SJCRH30 (cell line): ENCODE measurements at regions not wholly inside any gene's neighbourhood (a gene's known extent, or its start where the extent isn't known, plus 50 kb on each side); places are given as distances from the start of the nearest gene placed in this dataset.

ENCODE experiments used
- DNase-seq, 2 experiments: peaks; one replicate each; pipeline ENCODE4 v3.0.0-alpha.2; 2015 to 2020
- H3K27ac ChIP-seq: fragments of 250-450 bp; sonication (Bioruptor Pico); 2 replicates; pipeline ENCODE4 v1.5.1; 2020; ENCODE audit warnings: mild to moderate bottlenecking, moderate library complexity
- H3K27me3 ChIP-seq: fragments of 250-450 bp; sonication (Bioruptor Pico); 2 replicates; pipeline ENCODE4 v1.5.1; 2020; ENCODE audit warnings: mild to moderate bottlenecking, moderate library complexity
- H3K36me3 ChIP-seq: fragments of 250-450 bp; sonication (Bioruptor Pico); 2 replicates; pipeline ENCODE4 v1.5.1; 2020; ENCODE audit warnings: mild to moderate bottlenecking, moderate library complexity
- H3K4me1 ChIP-seq: fragments of 250-450 bp; sonication (Bioruptor Pico); 2 replicates; pipeline ENCODE4 v1.5.1; 2020; ENCODE audit warnings: mild to moderate bottlenecking, moderate library complexity
- H3K4me3 ChIP-seq: fragments of 250-450 bp; sonication (Bioruptor Pico); 2 replicates; pipeline ENCODE4 v1.5.1; 2020; ENCODE audit warnings: mild to moderate bottlenecking, moderate library complexity
- H3K9me3 ChIP-seq: fragments of 250-450 bp; sonication (Bioruptor Pico); replicated peaks from 2 replicates; pipeline ENCODE4 v1.5.1; 2020; ENCODE audit warnings: mild to moderate bottlenecking, moderate library complexity

DNA sequence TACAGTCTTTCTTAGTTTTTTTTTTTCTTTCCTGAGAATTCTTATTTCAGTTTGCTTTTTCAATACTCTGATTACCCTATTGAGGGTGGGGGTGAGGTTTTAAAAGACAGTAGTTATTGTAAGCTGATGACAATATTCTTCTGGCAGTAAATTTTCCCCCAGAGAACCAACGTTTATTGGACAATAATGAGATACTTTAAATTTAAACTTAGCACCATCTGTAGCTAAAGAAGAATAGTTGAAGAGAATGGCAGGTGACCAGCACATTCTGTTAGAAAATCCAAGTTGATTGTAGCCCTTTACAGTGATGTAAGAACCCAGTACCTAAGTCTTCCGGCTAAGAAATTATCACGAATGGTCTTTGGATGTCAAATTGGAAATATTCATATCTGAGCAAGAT is 364.6 kb upstream of the LYPLAL1 start:
- Histone ChIP-seq H3K4me3 (no peak overlapping the region), H3K9me3 (no peaks in the 10 kb centered on the region), H3K27me3 (no peaks in the 10 kb centered on the region), H3K36me3 (no peaks in the 10 kb centered on the region), H3K27ac (no peak overlapping the region), H3K4me1 (no peaks in the 10 kb centered on the region)
- no peak for DNase-seq

DNA sequence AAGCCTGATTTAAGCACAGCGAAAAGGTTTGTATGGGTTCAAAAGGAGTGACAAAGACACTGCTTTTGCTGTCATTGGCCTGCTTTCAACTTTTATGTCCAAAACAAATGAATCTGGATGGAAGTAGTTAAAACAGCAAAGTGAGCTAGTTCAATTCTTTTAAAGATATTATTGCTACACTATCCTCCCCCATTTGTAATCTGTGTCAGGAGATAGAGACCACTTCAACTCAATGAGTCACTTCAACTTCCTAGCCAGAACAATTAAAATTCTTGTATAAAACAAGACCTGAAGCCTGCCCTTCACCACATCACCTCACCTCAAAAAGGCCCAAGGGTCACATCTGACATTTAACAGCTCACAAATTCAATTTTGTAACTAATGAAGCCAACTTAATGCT is 364.1 kb upstream of the LYPLAL1 start:
- no peak for DNase-seq
- Histone ChIP-seq H3K36me3 (no peaks in the 10 kb centered on the region), H3K27me3 (no peaks in the 10 kb centered on the region), H3K27ac (no peak overlapping the region), H3K9me3 (no peaks in the 10 kb centered on the region), H3K4me1 (no peaks in the 10 kb centered on the region), H3K4me3 (no peak overlapping the region)

DNA sequence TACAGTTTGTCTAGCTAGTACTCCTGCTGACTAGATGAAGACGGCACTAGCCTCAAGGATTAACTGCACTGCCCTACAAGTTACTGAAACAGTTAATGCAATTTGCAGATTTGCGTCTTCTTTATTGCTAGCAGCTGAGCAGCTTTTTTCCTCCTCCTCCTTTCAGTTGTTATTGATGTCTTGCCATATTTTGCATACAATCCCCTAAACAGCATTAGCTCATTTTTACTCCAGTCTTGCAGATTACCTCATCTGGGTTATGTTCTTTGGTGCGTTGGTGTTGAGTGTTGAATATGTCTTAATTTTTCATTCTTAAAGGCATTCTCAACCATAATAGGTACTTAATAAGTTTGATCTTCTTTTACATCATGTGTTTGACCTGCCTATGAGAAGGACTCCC is 363.4 kb upstream of the LYPLAL1 start:
- no peak for DNase-seq
- H3K36me3 ChIP-seq, result no peaks in the 10 kb centered on the region
- H3K27ac ChIP-seq, result no peak overlapping the region
- H3K27me3 ChIP-seq, result no peaks in the 10 kb centered on the region
- H3K4me1 ChIP-seq, result no peaks in the 10 kb centered on the region
- no peaks in the 10 kb centered on the region for H3K9me3 ChIP-seq
- no peak overlapping the region for H3K4me3 ChIP-seq

DNA sequence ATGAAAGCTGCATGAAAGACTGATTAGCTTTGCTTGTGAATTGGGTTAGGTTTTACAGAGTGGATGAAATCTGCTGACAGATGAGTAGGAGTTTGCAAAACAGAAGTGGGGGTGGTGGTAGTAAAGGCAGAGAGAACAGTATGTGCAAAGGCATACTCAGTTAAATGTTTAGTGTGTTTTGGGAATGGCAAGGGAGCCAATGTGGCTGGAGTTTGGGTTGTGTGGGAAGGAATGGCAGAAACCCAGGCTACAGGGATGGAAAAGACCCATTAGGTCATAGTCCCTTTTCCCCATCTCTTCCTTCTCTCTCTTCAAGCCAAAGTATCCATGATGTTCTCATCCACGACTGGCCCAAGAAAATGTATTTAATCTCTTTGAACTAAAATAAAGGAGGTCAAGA is 362.2 kb upstream of the LYPLAL1 start:
- no peak for DNase-seq
- Histone ChIP-seq H3K36me3 (no peaks in the 10 kb centered on the region), H3K4me3 (no peak overlapping the region)

DNA sequence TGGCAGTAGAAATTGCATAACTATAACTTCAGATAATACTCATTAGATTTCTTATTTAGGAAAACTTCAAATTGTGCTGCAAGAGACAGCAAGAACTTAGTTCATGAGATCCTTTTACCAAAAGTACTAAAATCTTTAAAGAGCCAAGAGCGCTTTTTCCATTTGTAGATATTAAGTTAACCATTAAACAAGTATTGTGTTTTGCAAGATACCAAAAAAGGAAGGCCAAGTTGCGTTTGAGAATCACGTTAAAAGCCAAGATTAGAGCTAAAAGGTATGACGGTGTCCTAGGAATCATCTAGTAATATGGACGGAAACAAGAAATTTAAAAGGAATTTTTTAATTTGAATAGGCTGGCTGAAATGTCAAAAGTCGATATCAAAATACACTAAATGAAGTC is 361.3 kb upstream of the LYPLAL1 start:
- no peak overlapping the region for H3K27ac ChIP-seq
- no peaks in the 10 kb centered on the region for H3K36me3 ChIP-seq
- H3K27me3 ChIP-seq, result no peaks in the 10 kb centered on the region
- no peaks in the 10 kb centered on the region for H3K4me1 ChIP-seq
- no peak for DNase-seq
- no peaks in the 10 kb centered on the region for H3K9me3 ChIP-seq
- no peak overlapping the region for H3K4me3 ChIP-seq

More for the DNA sequence above, 362.2 kb upstream of the LYPLAL1 start:
- Histone ChIP-seq H3K27me3 (no peaks in the 10 kb centered on the region), H3K9me3 (no peaks in the 10 kb centered on the region), H3K27ac (no peak overlapping the region), H3K4me1 (no peaks in the 10 kb centered on the region)

DNA sequence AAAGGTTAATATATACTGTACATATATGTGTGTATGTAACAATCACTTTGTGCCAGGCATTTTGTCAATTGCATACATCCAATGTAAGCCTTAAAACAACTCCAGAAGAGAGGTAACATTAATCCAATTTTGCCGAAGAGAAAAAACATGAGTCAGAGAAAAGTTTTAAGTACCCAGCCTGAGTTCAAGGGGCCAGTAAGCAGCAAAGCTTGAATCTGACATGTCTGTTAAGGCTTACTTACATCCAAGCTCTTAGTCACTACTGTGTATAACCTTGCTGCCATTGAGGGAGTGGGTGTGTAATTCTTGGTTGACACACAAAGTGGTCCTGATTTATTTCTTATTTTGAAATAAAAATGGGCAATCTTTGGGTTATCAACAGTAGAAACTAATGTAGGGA is 360.4 kb upstream of the LYPLAL1 start:
- DNase-seq, result no peak
- Histone ChIP-seq H3K9me3 (no peaks in the 10 kb centered on the region), H3K27me3 (no peaks in the 10 kb centered on the region), H3K4me1 (no peaks in the 10 kb centered on the region), H3K36me3 (no peaks in the 10 kb centered on the region), H3K4me3 (no peak overlapping the region), H3K27ac (no peak overlapping the region)

DNA sequence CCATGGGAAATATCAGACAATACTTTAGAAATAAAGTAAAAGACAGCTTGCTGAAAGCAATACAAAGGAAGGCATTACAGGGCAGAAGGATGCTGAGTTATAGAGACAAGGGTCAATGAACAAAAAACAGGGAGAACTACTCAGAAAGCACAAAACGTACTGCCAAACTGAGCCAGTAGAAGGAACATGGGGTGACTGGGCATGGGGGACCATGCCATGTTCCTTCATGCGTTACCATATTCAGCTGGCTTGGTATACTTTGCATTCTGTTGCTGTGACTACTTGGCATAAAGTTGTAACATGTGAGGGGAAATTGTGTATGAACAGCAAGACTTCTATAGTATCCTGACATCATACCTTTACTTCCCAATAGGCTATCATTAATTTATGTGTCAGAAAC is 358.6 kb upstream of the LYPLAL1 start:
- DNase-seq, result no peak
- Histone ChIP-seq H3K9me3 (no peaks in the 10 kb centered on the region), H3K4me1 (no peaks in the 10 kb centered on the region), H3K27me3 (no peaks in the 10 kb centered on the region), H3K27ac (no peak overlapping the region), H3K36me3 (no peaks in the 10 kb centered on the region), H3K4me3 (no peak overlapping the region)

DNA sequence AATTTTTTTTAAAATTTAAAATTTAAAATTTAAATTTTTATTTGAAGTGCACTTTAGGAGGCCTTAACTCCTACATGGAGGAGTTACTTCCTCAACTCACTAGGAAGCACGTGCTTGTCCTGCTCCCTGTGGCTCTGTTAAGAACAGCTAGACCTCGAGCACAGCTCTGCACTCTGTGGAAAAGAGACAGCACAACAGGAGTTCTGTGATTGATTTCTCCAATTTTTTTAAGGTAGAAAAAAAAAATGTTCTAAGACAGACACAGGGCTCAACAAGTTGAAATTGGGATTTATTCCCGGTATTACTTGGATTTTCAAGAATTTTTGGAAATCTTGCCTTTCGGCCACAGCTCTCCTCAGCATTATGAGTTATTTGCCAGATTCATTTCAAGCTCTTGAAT is 356.6 kb upstream of the LYPLAL1 start:
- Histone ChIP-seq H3K27ac (no peak overlapping the region), H3K9me3 (no peaks in the 10 kb centered on the region), H3K4me1 (no peaks in the 10 kb centered on the region), H3K27me3 (no peaks in the 10 kb centered on the region), H3K4me3 (no peak overlapping the region), H3K36me3 (no peaks in the 10 kb centered on the region)
- DNase-seq, result no peak

DNA sequence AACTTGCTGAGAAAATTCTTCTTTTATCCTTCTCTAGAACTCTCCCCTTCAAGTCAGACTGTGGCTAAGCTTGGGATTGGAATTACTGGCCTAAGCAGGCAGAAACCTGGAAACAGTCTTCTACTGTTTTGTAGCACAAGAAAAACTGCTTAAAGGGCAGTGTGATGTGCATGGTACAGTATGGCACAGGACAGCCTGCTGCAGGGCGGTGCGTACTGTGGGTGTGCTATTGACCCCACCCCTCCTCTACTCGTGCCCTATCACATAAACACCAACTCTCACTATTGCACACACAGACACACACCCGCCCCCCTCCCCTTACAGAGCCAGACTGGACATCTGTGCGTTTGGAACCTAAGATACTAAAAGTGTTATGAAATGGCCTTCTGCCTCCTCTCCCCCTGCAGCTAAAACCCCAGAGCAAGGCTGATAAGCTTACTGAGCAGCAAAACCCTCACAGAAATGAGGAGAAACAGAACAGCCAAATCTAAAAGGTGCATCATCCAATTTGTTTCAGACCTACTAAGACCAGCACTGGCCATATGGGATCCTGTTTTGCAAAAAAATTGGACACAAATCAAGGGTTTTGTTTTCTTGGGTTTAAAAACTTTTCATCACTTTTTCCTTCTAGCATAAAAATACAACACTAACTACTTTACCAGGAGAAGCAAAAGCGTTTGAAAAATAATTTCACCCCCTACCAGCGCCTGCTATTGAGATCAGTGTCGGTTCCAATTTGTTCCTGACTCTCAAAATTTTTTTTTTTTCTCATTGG is 355.8 kb upstream of the LYPLAL1 start:
- Histone ChIP-seq H3K27ac (no peak overlapping the region), H3K4me1 (no peaks in the 10 kb centered on the region), H3K4me3 (no peak overlapping the region), H3K36me3 (no peaks in the 10 kb centered on the region), H3K27me3 (no peaks in the 10 kb centered on the region), H3K9me3 (no peaks in the 10 kb centered on the region)
- no peak for DNase-seq

DNA sequence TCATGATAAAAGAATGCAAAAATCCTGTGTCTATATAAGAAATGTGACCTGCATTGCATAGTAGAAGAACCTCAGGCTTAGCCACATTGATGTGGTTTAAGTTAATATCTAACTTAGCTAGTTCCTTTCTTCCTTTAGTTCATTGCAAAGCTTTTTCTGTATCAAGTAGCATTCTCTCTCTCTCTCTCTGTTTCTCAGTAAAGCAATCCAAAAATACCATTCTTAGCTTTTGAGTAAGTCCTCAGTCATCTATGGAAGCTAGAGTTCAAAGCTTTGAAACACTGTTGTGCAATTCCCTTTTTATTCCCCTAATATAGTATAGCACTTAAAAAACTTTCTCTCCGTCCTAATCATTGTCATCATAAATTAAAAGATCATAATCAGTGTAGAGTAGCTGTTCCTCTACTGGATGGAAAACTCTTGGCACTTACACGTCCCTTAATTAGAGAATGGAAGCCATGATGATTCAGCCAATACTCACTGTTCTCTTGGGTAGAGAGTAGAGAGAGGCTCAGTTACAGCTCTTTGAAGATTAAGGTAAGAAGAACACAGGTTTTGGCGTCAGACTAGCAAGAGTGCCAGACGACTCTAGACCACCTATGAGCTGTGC is 350.3 kb upstream of the LYPLAL1 start:
- H3K4me1 ChIP-seq, result peaks cover 8% of the 10 kb centered on the region
- H3K4me3 ChIP-seq, result no peak overlapping the region
- H3K9me3 ChIP-seq, result no peaks in the 10 kb centered on the region
- H3K27ac ChIP-seq, result no peak overlapping the region
- no peaks in the 10 kb centered on the region for H3K27me3 ChIP-seq
- no peak for DNase-seq
- H3K36me3 ChIP-seq, result no peaks in the 10 kb centered on the region

DNA sequence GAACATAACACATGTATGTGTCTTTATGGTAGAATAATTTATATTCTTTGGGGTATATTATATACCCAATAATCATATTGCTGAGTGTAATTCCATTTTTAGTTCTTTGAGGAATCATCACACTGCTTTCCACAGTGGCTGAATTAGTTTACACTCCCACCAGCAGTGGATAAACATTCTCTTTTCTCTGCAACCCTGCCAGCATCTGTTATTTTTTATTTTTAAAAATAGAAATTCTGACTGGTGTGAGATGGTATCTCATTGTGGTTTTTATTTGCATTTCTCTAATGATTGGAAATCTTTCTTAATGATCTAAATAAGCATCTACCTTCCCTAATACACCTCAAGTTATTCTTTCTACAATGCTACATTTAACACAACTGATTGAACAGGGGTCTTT is 346.2 kb upstream of the LYPLAL1 start:
- Histone ChIP-seq H3K27me3 (no peaks in the 10 kb centered on the region), H3K4me1 (peaks cover 8% of the 10 kb centered on the region), H3K27ac (no peak overlapping the region), H3K4me3 (no peak overlapping the region), H3K9me3 (no peaks in the 10 kb centered on the region), H3K36me3 (no peaks in the 10 kb centered on the region)
- DNase-seq, result no peak

DNA sequence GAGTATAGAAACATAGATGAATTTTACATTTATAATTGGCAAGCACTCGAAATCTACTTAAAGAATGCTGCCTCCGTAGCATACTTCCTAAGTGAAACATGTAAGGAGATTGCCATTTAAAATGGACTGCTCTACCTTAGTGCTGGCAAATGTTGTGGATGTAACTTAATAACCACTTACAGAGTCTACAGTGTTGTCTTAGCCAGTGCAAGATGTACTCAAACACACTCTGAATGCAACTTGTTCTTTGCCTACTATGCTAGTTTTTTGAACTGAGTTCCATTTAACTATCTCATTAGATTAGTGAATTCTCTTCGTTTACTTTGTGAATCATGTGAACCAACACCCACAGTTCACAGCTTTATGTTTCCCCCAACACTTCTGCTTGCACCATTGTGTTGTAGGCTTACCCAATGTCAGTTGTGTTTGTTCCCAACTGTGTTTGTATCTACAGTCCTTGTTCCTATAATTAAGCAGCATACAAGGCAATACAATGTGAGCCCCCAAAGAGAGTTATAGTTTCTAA is 345.5 kb upstream of the LYPLAL1 start:
- Histone ChIP-seq H3K4me1 (peaks cover 7% of the 10 kb centered on the region), H3K27me3 (no peaks in the 10 kb centered on the region), H3K36me3 (no peaks in the 10 kb centered on the region), H3K4me3 (no peak overlapping the region), H3K9me3 (no peaks in the 10 kb centered on the region), H3K27ac (no peak overlapping the region)
- DNase-seq, result no peak

DNA sequence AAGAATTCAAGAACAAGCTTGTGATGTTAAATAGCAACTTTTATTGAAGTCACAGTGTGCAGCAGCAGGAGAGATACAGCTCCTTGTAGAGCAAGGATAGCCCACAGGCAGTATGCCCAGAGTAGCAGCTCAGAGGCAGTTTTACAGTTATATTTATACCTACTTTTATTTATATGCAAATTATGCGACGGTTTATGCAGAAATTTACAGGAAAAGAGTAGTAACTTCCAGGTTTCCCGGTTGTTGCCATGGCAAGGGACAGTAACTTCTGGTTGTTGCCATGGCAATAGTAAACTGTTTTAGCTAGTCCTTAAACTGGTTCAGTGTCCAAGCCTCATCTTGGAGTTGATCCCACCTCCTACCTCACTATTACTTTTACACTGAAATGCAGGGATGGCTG is 344.6 kb upstream of the LYPLAL1 start:
- no peak for DNase-seq
- no peaks in the 10 kb centered on the region for H3K9me3 ChIP-seq
- no peak overlapping the region for H3K4me3 ChIP-seq
- H3K4me1 ChIP-seq, result no peaks in the 10 kb centered on the region
- H3K27me3 ChIP-seq, result no peaks in the 10 kb centered on the region
- H3K36me3 ChIP-seq, result no peaks in the 10 kb centered on the region
- no peak overlapping the region for H3K27ac ChIP-seq

DNA sequence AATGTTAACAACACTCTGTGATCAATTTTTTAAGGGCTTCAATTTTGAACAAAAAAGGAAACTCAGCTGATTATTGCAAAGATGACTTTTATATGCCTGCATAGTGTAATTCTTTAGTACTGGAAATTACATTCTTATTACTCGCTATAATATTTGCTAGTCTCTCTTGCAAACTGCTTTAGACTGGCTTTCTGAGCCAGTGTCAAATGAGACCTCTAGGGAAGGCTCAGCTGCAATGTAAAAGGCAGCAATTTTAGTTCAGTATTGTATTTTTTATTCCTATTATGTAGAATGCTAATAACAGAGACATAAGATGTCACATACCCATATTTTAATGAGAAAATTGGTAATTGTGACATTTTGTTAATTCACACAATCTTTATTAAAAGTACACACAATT is 338.1 kb upstream of the LYPLAL1 start:
- no peak for DNase-seq
- no peaks in the 10 kb centered on the region for H3K27me3 ChIP-seq

DNA sequence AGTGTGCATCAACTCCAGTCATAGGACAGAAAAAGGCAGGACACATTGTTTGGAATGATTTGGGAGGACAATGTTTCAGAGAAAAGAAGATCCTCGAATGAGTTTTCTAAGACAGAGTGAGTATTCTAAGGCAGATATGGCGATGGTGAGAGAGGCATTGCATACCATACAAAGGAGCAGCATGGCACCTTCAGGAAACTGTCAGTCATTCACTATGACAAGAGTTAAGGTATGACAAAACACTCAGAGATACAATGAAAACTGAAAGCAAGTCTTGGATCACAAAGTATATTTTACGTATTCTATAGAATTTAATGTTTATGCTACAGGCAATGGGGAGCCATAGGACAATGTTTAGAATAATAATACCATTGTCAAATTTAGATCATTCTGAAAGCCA is 337.4 kb upstream of the LYPLAL1 start:
- DNase-seq, result no peak
- Histone ChIP-seq H3K4me1 (no peaks in the 10 kb centered on the region), H3K36me3 (no peaks in the 10 kb centered on the region), H3K4me3 (no peak overlapping the region), H3K9me3 (no peaks in the 10 kb centered on the region; the same call in 1 of the 2 replicates), H3K27me3 (no peaks in the 10 kb centered on the region), H3K27ac (no peak overlapping the region)

More for the DNA sequence above, 338.1 kb upstream of the LYPLAL1 start:
- no peaks in the 10 kb centered on the region for H3K36me3 ChIP-seq
- H3K27ac ChIP-seq, result no peak overlapping the region
- H3K9me3 ChIP-seq, result no peaks in the 10 kb centered on the region; the same call in 1 of the 2 replicates
- no peaks in the 10 kb centered on the region for H3K4me1 ChIP-seq
- H3K4me3 ChIP-seq, result no peak overlapping the region

DNA sequence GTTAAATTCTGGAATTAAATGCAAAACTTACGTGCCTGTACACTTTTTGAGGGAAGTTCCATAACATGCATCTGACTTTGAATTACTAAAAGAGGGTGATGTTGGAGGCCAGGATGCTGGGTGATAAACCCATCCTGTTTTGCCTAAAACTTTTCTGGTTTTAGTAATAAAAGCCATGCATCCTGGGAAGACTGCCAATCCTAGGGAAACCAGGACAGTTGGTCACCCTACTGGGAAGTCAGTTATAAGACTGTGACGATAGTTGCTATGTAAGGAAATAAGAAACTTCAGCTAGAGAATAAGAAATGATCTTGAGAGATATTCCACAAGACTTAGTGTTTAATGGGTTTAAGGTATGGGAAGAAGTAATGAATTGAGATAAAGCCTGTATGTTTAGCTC is 336.6 kb upstream of the LYPLAL1 start:
- no peaks in the 10 kb centered on the region for H3K36me3 ChIP-seq
- H3K4me1 ChIP-seq, result no peaks in the 10 kb centered on the region
- no peaks in the 10 kb centered on the region; the same call in 1 of the 2 replicates for H3K9me3 ChIP-seq
- H3K4me3 ChIP-seq, result no peak overlapping the region
- H3K27ac ChIP-seq, result no peak overlapping the region
- DNase-seq, result no peak
- no peaks in the 10 kb centered on the region for H3K27me3 ChIP-seq
